Tibial nerve (tissue), 4 donors: ENCODE measurements at regions not wholly inside any gene's neighbourhood (a gene's known extent, or its start where the extent isn't known, plus 50 kb on each side); places are given as distances from the start of the nearest gene placed in this dataset.

ENCODE experiments used
- DNase-seq, 2 donors: peaks; one replicate each; pipeline ENCODE4 v3.0.0-alpha.2; 2019; ENCODE audit warnings: low spot score in 2 of 2
- H3K27ac ChIP-seq, 4 donors: fragments of 200-600 bp; sonication (generic) in 3 of 4; one replicate each; pipeline ENCODE4 v1.5.1; 2017 to 2019; ENCODE audit warnings: mild to moderate bottlenecking in 1 of 4
- H3K27me3 ChIP-seq, 2 donors: fragments of 200-600 bp; sonication (generic) in 1 of 2; one replicate each; pipeline versions ENCODE4 v1.5.1 to v1.6.0; 2017 to 2019
- H3K36me3 ChIP-seq, 3 donors: fragments of 200-600 bp; sonication (generic); one replicate each; pipeline ENCODE4 v1.5.1; 2018 to 2019
- H3K4me1 ChIP-seq, 4 donors: fragments of 200-600 bp; sonication (generic) in 3 of 4; one replicate each; pipeline ENCODE4 v1.5.1; 2017 to 2019
- H3K4me3 ChIP-seq, 4 donors: fragments of 200-600 bp; sonication (generic) in 3 of 4; one replicate each; pipeline ENCODE4 v1.5.1; 2017 to 2019; ENCODE audit warnings: mild to moderate bottlenecking in 1 of 4, moderate library complexity in 1 of 4
- H3K9me3 ChIP-seq, 4 donors: fragments of 200-600 bp; sonication (generic) in 3 of 4; one replicate each; pipeline ENCODE4 v1.5.1; 2017 to 2019
- EP300 ChIP-seq, 2 donors: sonication (generic); formaldehyde crosslinking; IDR thresholded peaks; one replicate each; pipeline ENCODE4 v1.6.1; 2017; ENCODE audit warnings: antibody characterized with exemption in 2 of 2, mild to moderate bottlenecking in 1 of 2
- POLR2A ChIP-seq, 2 donors: fragments of 450-650 bp; IDR thresholded peaks; one replicate each; pipeline ENCODE4 v1.6.1; 2017; ENCODE audit warnings: antibody characterized with exemption in 2 of 2, mild to moderate bottlenecking in 2 of 2, moderate library complexity in 2 of 2
- WGBS, 2 donors: methylation state at CpG; one replicate each; pipeline ENCODE4 v1.1.5; 2018; 5-methylcytosine and 5-hydroxymethylcytosine counted together
- TF ChIP-seq, protein P1 (sequence below), 5 experiments: fragments of 200-600 bp in 3 of 5; fragments of 450-650 bp in 2 of 5; sonication (generic) in 3 of 5; IDR thresholded peaks; one replicate each; pipeline ENCODE4 v1.5.1; 2016 to 2019; ENCODE audit warnings: antibody characterized with exemption in 5 of 5, mild to moderate bottlenecking in 3 of 5, moderate library complexity in 2 of 5

- WGBS, 2 donors = 78 to 80% methylated on average over 4 of the region's 4 CpGs
- Histone ChIP-seq H3K9me3 (no peaks in the 10 kb centered on the region), H3K4me1 (no peaks in the 10 kb centered on the region), H3K36me3 (no peaks in the 10 kb centered on the region), H3K27me3 (no peaks in the 10 kb centered on the region), H3K27ac (no peak overlapping the region), H3K4me3 (no peak overlapping the region)
- no peak for DNase-seq
- TF ChIP-seq, protein P1, sequence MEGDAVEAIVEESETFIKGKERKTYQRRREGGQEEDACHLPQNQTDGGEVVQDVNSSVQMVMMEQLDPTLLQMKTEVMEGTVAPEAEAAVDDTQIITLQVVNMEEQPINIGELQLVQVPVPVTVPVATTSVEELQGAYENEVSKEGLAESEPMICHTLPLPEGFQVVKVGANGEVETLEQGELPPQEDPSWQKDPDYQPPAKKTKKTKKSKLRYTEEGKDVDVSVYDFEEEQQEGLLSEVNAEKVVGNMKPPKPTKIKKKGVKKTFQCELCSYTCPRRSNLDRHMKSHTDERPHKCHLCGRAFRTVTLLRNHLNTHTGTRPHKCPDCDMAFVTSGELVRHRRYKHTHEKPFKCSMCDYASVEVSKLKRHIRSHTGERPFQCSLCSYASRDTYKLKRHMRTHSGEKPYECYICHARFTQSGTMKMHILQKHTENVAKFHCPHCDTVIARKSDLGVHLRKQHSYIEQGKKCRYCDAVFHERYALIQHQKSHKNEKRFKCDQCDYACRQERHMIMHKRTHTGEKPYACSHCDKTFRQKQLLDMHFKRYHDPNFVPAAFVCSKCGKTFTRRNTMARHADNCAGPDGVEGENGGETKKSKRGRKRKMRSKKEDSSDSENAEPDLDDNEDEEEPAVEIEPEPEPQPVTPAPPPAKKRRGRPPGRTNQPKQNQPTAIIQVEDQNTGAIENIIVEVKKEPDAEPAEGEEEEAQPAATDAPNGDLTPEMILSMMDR (IDR thresholded peaks at IDR 0.05) = no peak
- no peak for TF ChIP-seq EP300 (IDR thresholded peaks at IDR 0.05)
- no peak for TF ChIP-seq POLR2A (IDR thresholded peaks at IDR 0.05)
These were observed 441.8 kb upstream of the CCNG1 start for GRCh38 chr5:162995568-162995967.

- 75 to 78% methylated on average over 1 of the region's 1 CpG for WGBS, 2 donors
- DNase-seq = no peak
- no peak overlapping the region for H3K4me3 ChIP-seq
These were observed 441.3 kb upstream of the CCNG1 start for GRCh38 chr5:162996053-162996452.

GRCh38 chr5:163005949-163006348 is 431.4 kb upstream of the CCNG1 start:
- Histone ChIP-seq H3K27me3 (no peaks in the 10 kb centered on the region), H3K27ac (no peak overlapping the region), H3K4me1 (no peaks in the 10 kb centered on the region), H3K4me3 (no peak overlapping the region), H3K9me3 (no peaks in the 10 kb centered on the region), H3K36me3 (no peaks in the 10 kb centered on the region)
- TF ChIP-seq, protein P1 (IDR thresholded peaks at IDR 0.05) = no peak
- no peak for TF ChIP-seq EP300 (IDR thresholded peaks at IDR 0.05)
- no peak for TF ChIP-seq POLR2A (IDR thresholded peaks at IDR 0.05)
- WGBS, 2 donors = 68 to 70% methylated on average over 1 of the region's 1 CpG
- DNase-seq = no peak

More at GRCh38 chr5:162996053-162996452, 441.3 kb upstream of the CCNG1 start:
- Histone ChIP-seq H3K36me3 (no peaks in the 10 kb centered on the region), H3K9me3 (no peaks in the 10 kb centered on the region), H3K27ac (no peak overlapping the region), H3K4me1 (no peaks in the 10 kb centered on the region), H3K27me3 (no peaks in the 10 kb centered on the region)
- TF ChIP-seq POLR2A (IDR thresholded peaks at IDR 0.05) = no peak
- TF ChIP-seq EP300 (IDR thresholded peaks at IDR 0.05) = no peak
- TF ChIP-seq, protein P1 (IDR thresholded peaks at IDR 0.05) = no peak

GRCh38 chr5:163022582-163023128 is 414.7 kb upstream of the CCNG1 start:
- Histone ChIP-seq H3K27ac (no peak overlapping the region), H3K4me1 (no peaks in the 10 kb centered on the region), H3K36me3 (no peaks in the 10 kb centered on the region), H3K9me3 (no peaks in the 10 kb centered on the region), H3K27me3 (no peaks in the 10 kb centered on the region), H3K4me3 (no peak overlapping the region)
- TF ChIP-seq, protein P1 (IDR thresholded peaks at IDR 0.05) = no peak
- TF ChIP-seq EP300 (IDR thresholded peaks at IDR 0.05) (no peak), POLR2A (IDR thresholded peaks at IDR 0.05) (no peak)
- WGBS, 2 donors = 68 to 70% methylated on average over 1 of the region's 1 CpG
- no peak for DNase-seq

GRCh38 chr5:163023846-163024245 is 413.5 kb upstream of the CCNG1 start:
- Histone ChIP-seq H3K36me3 (no peaks in the 10 kb centered on the region), H3K9me3 (no peaks in the 10 kb centered on the region), H3K4me3 (no peak overlapping the region), H3K27ac (no peak overlapping the region), H3K27me3 (no peaks in the 10 kb centered on the region), H3K4me1 (no peaks in the 10 kb centered on the region)
- no peak for DNase-seq
- no peak for TF ChIP-seq POLR2A (IDR thresholded peaks at IDR 0.05)
- TF ChIP-seq EP300 (IDR thresholded peaks at IDR 0.05) = no peak
- TF ChIP-seq, protein P1 (IDR thresholded peaks at IDR 0.05) = no peak
- 82% methylated on average over 2 of the region's 2 CpGs for whole genome bisulfite sequencing, 2 donors
